ENCODE measurements at regions not wholly inside any gene's neighbourhood (a gene's known extent, or its start where the extent isn't known, plus 50 kb on each side); places are given as distances from the start of the nearest gene placed in this dataset.
"Not testable (repeated sequence)": the region's sequence is repeated elsewhere in the genome, so short reads cannot be mapped to it uniquely, and the experiment has no call there.

GRCh38 chr2:37722971-37723370 lies 51.5 kb upstream of the CDC42EP3 start:
- FAIRE-seq; DNase-seq; H3K27me3 ChIP-seq (ENCODE audit: control insufficient read depth, insufficient read depth, low read length); H3K4me1 ChIP-seq (ENCODE audit: control insufficient read depth in 2 of 3, insufficient read depth in 2 of 3, low read depth in 1 of 3, low read length in 3 of 3); H3K9ac ChIP-seq (ENCODE audit: low read length in 3 of 3); H3K27ac ChIP-seq (ENCODE audit: low read depth in 2 of 2, low read length in 2 of 2); intact Hi-C loops (cut with DNase I); H3K9me3 ChIP-seq (ENCODE audit: control insufficient read depth in 2 of 3, insufficient read depth in 1 of 3, low read length in 3 of 3); H3K36me3 ChIP-seq (ENCODE audit: control insufficient read depth in 2 of 3, insufficient read depth in 3 of 3, low read length in 3 of 3); H3K4me3 ChIP-seq (ENCODE audit: low read length in 3 of 3): not testable (repeated sequence)

- intact Hi-C loops (cut with DNase I) = no loop called here
- Histone ChIP-seq H3K4me1 (ENCODE audit: control insufficient read depth in 2 of 3, insufficient read depth in 2 of 3, low read depth in 1 of 3, low read length in 3 of 3) (peaks cover 0 to 2% (median 0%) of the 10 kb centered on the region in 3 donors), H3K27me3 (ENCODE audit: control insufficient read depth, insufficient read depth, low read length) (no peaks in the 10 kb centered on the region), H3K9ac (ENCODE audit: low read length in 3 of 3) (no peak overlapping the region), H3K9me3 (ENCODE audit: control insufficient read depth in 2 of 3, insufficient read depth in 1 of 3, low read length in 3 of 3) (no peaks in the 10 kb centered on the region), H3K27ac (ENCODE audit: low read depth in 2 of 2, low read length in 2 of 2) (no peak overlapping the region), H3K36me3 (ENCODE audit: control insufficient read depth in 2 of 3, insufficient read depth in 3 of 3, low read length in 3 of 3) (no peaks in the 10 kb centered on the region), H3K4me3 (ENCODE audit: low read length in 3 of 3) (no peak overlapping the region)
- DNase-seq (peak in 2 of 5 donors; percentile 62 to 71), FAIRE-seq (peak; percentile 81)
- no peak for TF ChIP-seq CTCF (IDR thresholded peaks at IDR 0.05; ENCODE audit: borderline replicate concordance, extremely low read depth, insufficient read depth)
Measured at GRCh38 chr2:37730037-37730818, 58.8 kb upstream of the CDC42EP3 start.

GRCh38 chr2:37732412-37732811 lies 61.0 kb upstream of the CDC42EP3 start:
- H3K36me3 ChIP-seq (ENCODE audit: control insufficient read depth in 2 of 3, insufficient read depth in 3 of 3, low read length in 3 of 3); H3K27ac ChIP-seq (ENCODE audit: low read depth in 2 of 2, low read length in 2 of 2); H3K9ac ChIP-seq (ENCODE audit: low read length in 3 of 3); H3K27me3 ChIP-seq (ENCODE audit: control insufficient read depth, insufficient read depth, low read length); intact Hi-C loops (cut with DNase I); FAIRE-seq; H3K9me3 ChIP-seq (ENCODE audit: control insufficient read depth in 2 of 3, insufficient read depth in 1 of 3, low read length in 3 of 3); H3K4me1 ChIP-seq (ENCODE audit: control insufficient read depth in 2 of 3, insufficient read depth in 2 of 3, low read depth in 1 of 3, low read length in 3 of 3); DNase-seq; H3K4me3 ChIP-seq (ENCODE audit: low read length in 3 of 3): not testable (repeated sequence)

- no peak overlapping the region for H3K27ac ChIP-seq (ENCODE audit: low read depth in 2 of 2, low read length in 2 of 2)
- no peaks in the 10 kb centered on the region for H3K27me3 ChIP-seq (ENCODE audit: control insufficient read depth, insufficient read depth, low read length)
- H3K4me1 ChIP-seq (ENCODE audit: control insufficient read depth in 2 of 3, insufficient read depth in 2 of 3, low read depth in 1 of 3, low read length in 3 of 3) = peaks cover 0 to 2% (median 0%) of the 10 kb centered on the region in 3 donors
- intact Hi-C loops (cut with DNase I) = no loop called here
- H3K9ac ChIP-seq (ENCODE audit: low read length in 3 of 3) = no peak overlapping the region
- H3K4me3 ChIP-seq (ENCODE audit: low read length in 3 of 3) = no peak overlapping the region
- no peaks in the 10 kb centered on the region for H3K9me3 ChIP-seq (ENCODE audit: control insufficient read depth in 2 of 3, insufficient read depth in 1 of 3, low read length in 3 of 3)
- no peak for TF ChIP-seq CTCF (IDR thresholded peaks at IDR 0.05; ENCODE audit: borderline replicate concordance, extremely low read depth, insufficient read depth)
- FAIRE-seq (no peak), DNase-seq (no peak)
- no peaks in the 10 kb centered on the region for H3K36me3 ChIP-seq (ENCODE audit: control insufficient read depth in 2 of 3, insufficient read depth in 3 of 3, low read length in 3 of 3)
Measured at GRCh38 chr2:37733251-37733650, 61.8 kb upstream of the CDC42EP3 start.

GRCh38 chr2:37733955-37734354 lies 62.5 kb upstream of the CDC42EP3 start:
- H3K27me3 ChIP-seq (ENCODE audit: control insufficient read depth, insufficient read depth, low read length); FAIRE-seq; H3K9me3 ChIP-seq (ENCODE audit: control insufficient read depth in 2 of 3, insufficient read depth in 1 of 3, low read length in 3 of 3); H3K9ac ChIP-seq (ENCODE audit: low read length in 3 of 3); H3K4me3 ChIP-seq (ENCODE audit: low read length in 3 of 3); H3K36me3 ChIP-seq (ENCODE audit: control insufficient read depth in 2 of 3, insufficient read depth in 3 of 3, low read length in 3 of 3); H3K27ac ChIP-seq (ENCODE audit: low read depth in 2 of 2, low read length in 2 of 2); H3K4me1 ChIP-seq (ENCODE audit: control insufficient read depth in 2 of 3, insufficient read depth in 2 of 3, low read depth in 1 of 3, low read length in 3 of 3); DNase-seq; intact Hi-C loops (cut with DNase I): not testable (repeated sequence)

GRCh38 chr2:37734891-37735523 lies 63.6 kb upstream of the CDC42EP3 start:
- not testable (repeated sequence) for H3K36me3 ChIP-seq (ENCODE audit: control insufficient read depth in 2 of 3, insufficient read depth in 3 of 3, low read length in 3 of 3)

GRCh38 chr2:37735524-37735910 lies 64.1 kb upstream of the CDC42EP3 start:
- DNase-seq = peak in 3 of 5 donors; percentile 22 to 66 (median 66)
- H3K4me1 ChIP-seq (ENCODE audit: control insufficient read depth in 2 of 3, insufficient read depth in 2 of 3, low read depth in 1 of 3, low read length in 3 of 3); intact Hi-C loops (cut with DNase I); H3K36me3 ChIP-seq (ENCODE audit: control insufficient read depth in 2 of 3, insufficient read depth in 3 of 3, low read length in 3 of 3); H3K27ac ChIP-seq (ENCODE audit: low read depth in 2 of 2, low read length in 2 of 2); H3K9me3 ChIP-seq (ENCODE audit: control insufficient read depth in 2 of 3, insufficient read depth in 1 of 3, low read length in 3 of 3); H3K9ac ChIP-seq (ENCODE audit: low read length in 3 of 3); H3K27me3 ChIP-seq (ENCODE audit: control insufficient read depth, insufficient read depth, low read length); FAIRE-seq; H3K4me3 ChIP-seq (ENCODE audit: low read length in 3 of 3): not testable (repeated sequence)

More at GRCh38 chr2:37734891-37735523, 63.6 kb upstream of the CDC42EP3 start:
- H3K27me3 ChIP-seq (ENCODE audit: control insufficient read depth, insufficient read depth, low read length); intact Hi-C loops (cut with DNase I); H3K27ac ChIP-seq (ENCODE audit: low read depth in 2 of 2, low read length in 2 of 2); H3K9me3 ChIP-seq (ENCODE audit: control insufficient read depth in 2 of 3, insufficient read depth in 1 of 3, low read length in 3 of 3); H3K4me3 ChIP-seq (ENCODE audit: low read length in 3 of 3); H3K4me1 ChIP-seq (ENCODE audit: control insufficient read depth in 2 of 3, insufficient read depth in 2 of 3, low read depth in 1 of 3, low read length in 3 of 3); H3K9ac ChIP-seq (ENCODE audit: low read length in 3 of 3); FAIRE-seq: not testable (repeated sequence)
- DNase-seq = peak in 2 of 5 donors; percentile 61 to 65

Data from kidney (tissue), 13 donors.